ENCODE measurements at regions not wholly inside any gene's neighbourhood (a gene's known extent, or its start where the extent isn't known, plus 50 kb on each side); places are given as distances from the start of the nearest gene placed in this dataset.

DNA sequence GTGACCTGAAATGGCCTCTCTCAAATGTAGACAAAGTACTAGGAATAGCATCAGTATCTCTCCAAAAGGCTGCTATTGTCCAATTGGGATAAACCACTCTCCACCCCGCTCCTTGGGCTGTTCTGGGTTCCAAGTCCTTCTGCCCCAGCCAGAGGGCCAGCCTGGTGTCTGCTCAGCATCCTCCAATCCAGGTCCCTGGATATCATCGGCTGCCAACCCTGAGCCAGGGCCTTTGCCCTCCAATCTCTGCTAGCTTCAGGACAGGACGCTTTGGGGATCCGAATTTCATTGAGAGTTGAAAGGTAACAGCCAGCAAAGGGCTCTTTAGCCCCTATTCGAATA lies 119.3 kb upstream of the ADPGK start:
- no peak for TF ChIP-seq POLR2A (IDR thresholded peaks at IDR 0.05)
- TF ChIP-seq, protein P1, sequence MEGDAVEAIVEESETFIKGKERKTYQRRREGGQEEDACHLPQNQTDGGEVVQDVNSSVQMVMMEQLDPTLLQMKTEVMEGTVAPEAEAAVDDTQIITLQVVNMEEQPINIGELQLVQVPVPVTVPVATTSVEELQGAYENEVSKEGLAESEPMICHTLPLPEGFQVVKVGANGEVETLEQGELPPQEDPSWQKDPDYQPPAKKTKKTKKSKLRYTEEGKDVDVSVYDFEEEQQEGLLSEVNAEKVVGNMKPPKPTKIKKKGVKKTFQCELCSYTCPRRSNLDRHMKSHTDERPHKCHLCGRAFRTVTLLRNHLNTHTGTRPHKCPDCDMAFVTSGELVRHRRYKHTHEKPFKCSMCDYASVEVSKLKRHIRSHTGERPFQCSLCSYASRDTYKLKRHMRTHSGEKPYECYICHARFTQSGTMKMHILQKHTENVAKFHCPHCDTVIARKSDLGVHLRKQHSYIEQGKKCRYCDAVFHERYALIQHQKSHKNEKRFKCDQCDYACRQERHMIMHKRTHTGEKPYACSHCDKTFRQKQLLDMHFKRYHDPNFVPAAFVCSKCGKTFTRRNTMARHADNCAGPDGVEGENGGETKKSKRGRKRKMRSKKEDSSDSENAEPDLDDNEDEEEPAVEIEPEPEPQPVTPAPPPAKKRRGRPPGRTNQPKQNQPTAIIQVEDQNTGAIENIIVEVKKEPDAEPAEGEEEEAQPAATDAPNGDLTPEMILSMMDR (IDR thresholded peaks at IDR 0.05) = no peak

Measured in thyroid gland (tissue), 4 donors.